ENCODE measurements at regions not wholly inside any gene's neighbourhood (a gene's known extent, or its start where the extent isn't known, plus 50 kb on each side); places are given as distances from the start of the nearest gene placed in this dataset.

- TF ChIP-seq MGA (IDR thresholded peaks at IDR 0.05) (no peak), ZNF449 (CRISPR knock-in tag; IDR thresholded peaks at IDR 0.05) (no peak)
Observed at GRCh38 chr2:212726403-212726802, 187.8 kb upstream of the ERBB4 start.

All from K562 (cell line).